Heart left ventricle (tissue), 13 donors: ENCODE measurements at regions not wholly inside any gene's neighbourhood (a gene's known extent, or its start where the extent isn't known, plus 50 kb on each side); places are given as distances from the start of the nearest gene placed in this dataset.

ENCODE experiments used
- POLR2A ChIP-seq, 2 donors: fragments of 450-650 bp; IDR thresholded peaks; one replicate each; pipeline ENCODE4 v1.6.1; 2017; ENCODE audit warnings: antibody characterized with exemption in 2 of 2, mild to moderate bottlenecking in 2 of 2, moderate library complexity in 2 of 2
- TF ChIP-seq, protein P1 (sequence below), 12 donors: fragments of 200-600 bp; sonication (generic) in 4 of 12; IDR thresholded peaks; one replicate each; pipeline versions ENCODE4 v1.5.0 to v1.8.0; 2018 to 2022; ENCODE audit warnings: antibody characterized with exemption in 12 of 12, mild to moderate bottlenecking in 5 of 12
- donor health status: ischemic (EF 13 %, LVEDD 7.1; RV severe dilation, severe dysfunction).
- donor health status: DM: no; HTN: yes; CAD: no.
- donor health status: DM: no; HTN: no; CAD: no.
- donor health status: ischemic (EF 25% LVEDD 6.9; RV normal size, moderate dysfunction).
- donor health status: ischemic (EF 25% LVEDD 5.7; RV mildly dilated, moderate dysfunction).
- donor health status: ischemic (EF 35%, LVEDD 5.7; RV mildly dilated, moderate dysfunction).
- donor health status: nonischemic (EF 11% LVEDD 7.7; RV severe dilation, severe dysfunction).
- donor health status: DM: yes; HTN: yes; CAD: no.
- donor health status: PGD.
- donor health status: ischemic (EF 29% LVEDD 5.4; RV normal size, mild dysfunction).
- donor health status: nonischemic (EF 23%, LVEDD 6.1; RV moderate dilation, normal function).

DNA sequence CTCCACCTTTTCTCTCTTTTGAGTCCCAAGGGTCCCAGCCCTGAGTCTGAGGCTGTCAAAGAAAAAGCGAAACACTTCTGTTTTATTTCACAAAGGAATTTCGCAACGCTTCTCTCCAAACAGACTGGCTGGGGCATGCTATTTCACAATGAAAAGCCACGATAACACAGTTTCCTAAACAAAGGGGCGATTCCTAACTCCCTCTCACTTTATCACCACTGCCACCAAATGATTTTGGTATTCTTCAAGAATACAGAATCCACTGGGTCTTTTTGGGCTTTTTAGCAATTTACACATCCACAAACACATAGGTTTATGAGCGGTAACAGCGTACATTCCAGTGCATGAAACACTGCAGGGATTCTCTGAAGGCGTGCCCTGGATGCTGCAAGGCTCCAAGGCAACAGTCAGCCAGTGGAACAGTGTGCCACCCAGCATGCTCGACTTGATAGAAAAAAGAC, 161.2 kb downstream of the DAD1 start:
- TF ChIP-seq, protein P1, sequence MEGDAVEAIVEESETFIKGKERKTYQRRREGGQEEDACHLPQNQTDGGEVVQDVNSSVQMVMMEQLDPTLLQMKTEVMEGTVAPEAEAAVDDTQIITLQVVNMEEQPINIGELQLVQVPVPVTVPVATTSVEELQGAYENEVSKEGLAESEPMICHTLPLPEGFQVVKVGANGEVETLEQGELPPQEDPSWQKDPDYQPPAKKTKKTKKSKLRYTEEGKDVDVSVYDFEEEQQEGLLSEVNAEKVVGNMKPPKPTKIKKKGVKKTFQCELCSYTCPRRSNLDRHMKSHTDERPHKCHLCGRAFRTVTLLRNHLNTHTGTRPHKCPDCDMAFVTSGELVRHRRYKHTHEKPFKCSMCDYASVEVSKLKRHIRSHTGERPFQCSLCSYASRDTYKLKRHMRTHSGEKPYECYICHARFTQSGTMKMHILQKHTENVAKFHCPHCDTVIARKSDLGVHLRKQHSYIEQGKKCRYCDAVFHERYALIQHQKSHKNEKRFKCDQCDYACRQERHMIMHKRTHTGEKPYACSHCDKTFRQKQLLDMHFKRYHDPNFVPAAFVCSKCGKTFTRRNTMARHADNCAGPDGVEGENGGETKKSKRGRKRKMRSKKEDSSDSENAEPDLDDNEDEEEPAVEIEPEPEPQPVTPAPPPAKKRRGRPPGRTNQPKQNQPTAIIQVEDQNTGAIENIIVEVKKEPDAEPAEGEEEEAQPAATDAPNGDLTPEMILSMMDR (IDR thresholded peaks at IDR 0.05) = no peak
- TF ChIP-seq POLR2A (IDR thresholded peaks at IDR 0.05) = no peak
